GOT3 (cell line): ENCODE measurements at regions not wholly inside any gene's neighbourhood (a gene's known extent, or its start where the extent isn't known, plus 50 kb on each side); places are given as distances from the start of the nearest gene placed in this dataset.

Experiments used
- DNase-seq: peaks from one replicate; lab custom pipeline; 2025; ENCODE audit warnings: mixed read lengths; lab: John Stamatoyannopoulos, UW

- no peak for DNase-seq
Observed at GRCh38 chr14:76926521-76927251, 100.5 kb downstream of the LRRC74A start.

- no peak for DNase-seq
Observed at GRCh38 chr14:76925097-76925441, 98.9 kb downstream of the LRRC74A start.

GRCh38 chr14:76924371-76925096 lies 98.3 kb downstream of the LRRC74A start:
- DNase-seq: no peak

- no peak for DNase-seq
Observed at GRCh38 chr14:76923431-76924370, 97.5 kb downstream of the LRRC74A start.

GRCh38 chr14:76922584-76922983 lies 96.4 kb downstream of the LRRC74A start:
- no peak for DNase-seq

GRCh38 chr14:76922092-76922491 lies 95.9 kb downstream of the LRRC74A start:
- DNase-seq: no peak

- DNase-seq: no peak
Observed at GRCh38 chr14:76921088-76921399, 94.8 kb downstream of the LRRC74A start.

GRCh38 chr14:76920331-76921087 lies 94.3 kb downstream of the LRRC74A start:
- DNase-seq: no peak

- DNase-seq: no peak
Observed at GRCh38 chr14:76919431-76920330, 93.5 kb downstream of the LRRC74A start.
